Activated T-cell treated with anti-CD3 and anti-CD28 coated beads for 48 hours (primary cell): ENCODE measurements at regions not wholly inside any gene's neighbourhood (a gene's known extent, or its start where the extent isn't known, plus 50 kb on each side); places are given as distances from the start of the nearest gene placed in this dataset.

Source experiments
- DNase-seq: peaks from one replicate; pipeline ENCODE4 v3.0.0-alpha.2; 2020; ENCODE audit warnings: low read depth

GRCh38 chr11:70501051-70501901 is 102.9 kb downstream of the CTTN start:
- no peak for DNase-seq

GRCh38 chr11:70501933-70502540 is 103.7 kb downstream of the CTTN start:
- no peak for DNase-seq

GRCh38 chr11:70502677-70503467 is 104.5 kb downstream of the CTTN start:
- DNase-seq: no peak

GRCh38 chr11:70503468-70504221 is 105.3 kb downstream of the CTTN start:
- DNase-seq: no peak

GRCh38 chr11:70504246-70505020 is 106.1 kb downstream of the CTTN start:
- no peak for DNase-seq

- no peak for DNase-seq
These were observed 107.0 kb downstream of the CTTN start for GRCh38 chr11:70505331-70505731.

- no peak for DNase-seq
These were observed 107.7 kb downstream of the CTTN start for GRCh38 chr11:70505761-70506657.

GRCh38 chr11:70506658-70506970 is 108.3 kb downstream of the CTTN start:
- DNase-seq: no peak

GRCh38 chr11:70506986-70507385 is 108.7 kb downstream of the CTTN start:
- DNase-seq: no peak

GRCh38 chr11:70507466-70508230 is 109.3 kb downstream of the CTTN start:
- no peak for DNase-seq

GRCh38 chr11:70508231-70508480 is 109.8 kb downstream of the CTTN start:
- no peak for DNase-seq

- DNase-seq: no peak
These were observed 111.1 kb downstream of the CTTN start for GRCh38 chr11:70509476-70509875.

- no peak for DNase-seq
These were observed 111.8 kb downstream of the CTTN start for GRCh38 chr11:70510106-70510505.

GRCh38 chr11:70510571-70510970 is 112.2 kb downstream of the CTTN start:
- no peak for DNase-seq

GRCh38 chr11:70511345-70511744 is 113.0 kb downstream of the CTTN start:
- DNase-seq: no peak

- DNase-seq: no peak
These were observed 114.4 kb downstream of the CTTN start for GRCh38 chr11:70512716-70513115.

GRCh38 chr11:70517203-70517602 is 118.9 kb downstream of the CTTN start:
- DNase-seq: no peak

GRCh38 chr11:70517988-70518907 is 119.9 kb downstream of the CTTN start:
- DNase-seq: no peak

GRCh38 chr11:70519117-70519516 is 120.8 kb downstream of the CTTN start:
- DNase-seq: no peak
